Spleen (tissue), 11 donors: ENCODE measurements at regions not wholly inside any gene's neighbourhood (a gene's known extent, or its start where the extent isn't known, plus 50 kb on each side); places are given as distances from the start of the nearest gene placed in this dataset.

Experiments
- DNase-seq: peaks from one replicate; pipeline ENCODE4 v3.0.0-alpha.2; 2020
- H3K27ac ChIP-seq, 8 donors: fragments of 200-600 bp; sonication (generic) in 7 of 8; 1 replicate in 4 of 8; 2 replicates in 4 of 8; pipeline versions ENCODE4 v1.5.0 to v1.8.0; 2016 to 2021; ENCODE audit warnings: inconsistent platforms in 4 of 8, mild to moderate bottlenecking in 4 of 8, moderate library complexity in 1 of 8
- H3K27me3 ChIP-seq, 7 donors: fragments of 200-600 bp; sonication (generic) in 6 of 7; replicated peaks in 1 of 7; 1 replicate in 4 of 7; 2 replicates in 3 of 7; pipeline versions ENCODE4 v1.5.0 to v1.8.0; 2016 to 2021; ENCODE audit warnings: inconsistent platforms in 3 of 7, mild to moderate bottlenecking in 1 of 7
- H3K36me3 ChIP-seq, 6 donors: fragments of 200-600 bp; sonication (generic) in 5 of 6; 1 replicate in 4 of 6; 2 replicates in 2 of 6; pipeline versions ENCODE4 v1.5.0 to v1.8.0; 2016 to 2021; ENCODE audit warnings: inconsistent platforms in 2 of 6
- H3K4me1 ChIP-seq, 6 donors: fragments of 200-600 bp; sonication (generic) in 5 of 6; 1 replicate in 3 of 6; 2 replicates in 3 of 6; pipeline versions ENCODE4 v1.5.0 to v1.8.0; 2016 to 2021; ENCODE audit warnings: inconsistent platforms in 3 of 6
- H3K4me3 ChIP-seq, 8 donors: fragments of 200-600 bp; sonication (generic) in 7 of 8; 1 replicate in 4 of 8; 2 replicates in 4 of 8; pipeline versions ENCODE4 v1.5.0 to v1.8.0; 2016 to 2021; ENCODE audit warnings: inconsistent platforms in 4 of 8, mild to moderate bottlenecking in 4 of 8, moderate library complexity in 2 of 8
- H3K9me3 ChIP-seq, 8 donors: fragments of 200-600 bp; sonication (generic) in 7 of 8; 1 replicate in 4 of 8; 2 replicates in 4 of 8; pipeline versions ENCODE4 v1.5.0 to v1.8.0; 2016 to 2021; ENCODE audit warnings: inconsistent platforms in 4 of 8
- POLR2A ChIP-seq, 3 donors: fragments of 450-650 bp; IDR thresholded peaks; one replicate each; pipeline ENCODE4 v1.5.1; 2017; ENCODE audit warnings: antibody characterized with exemption in 3 of 3, mild to moderate bottlenecking in 1 of 3
- POLR2AphosphoS5 ChIP-seq, 3 donors: sonication (generic); formaldehyde crosslinking; IDR thresholded peaks; one replicate each; pipeline ENCODE4 v1.5.1; 2017; ENCODE audit warnings: antibody characterized with exemption in 3 of 3
- WGBS, 5 donors: extraction: QIAGEN DNeasy Blood & Tissue Kit in 3 of 5; methylation state at CpG; one replicate each; pipeline versions ENCODE4 v1.1.5 to v1.1.7; 2013 to 2018; 5-methylcytosine and 5-hydroxymethylcytosine counted together
- intact Hi-C: fragments of 100-400 bp; cut with DNase I; formaldehyde crosslinking; loops from one replicate; pipeline ENCODE4 v1.15.0; 2023; ENCODE audit warnings: low total_unique reads
- TF ChIP-seq, protein P1 (sequence below), 11 experiments: fragments of 200-600 bp in 7 of 11; fragments of 450-650 bp in 4 of 11; sonication (generic) in 4 of 11; IDR thresholded peaks in 8 of 11; conservative IDR thresholded peaks in 3 of 11; 1 replicate in 7 of 11; 2 replicates in 4 of 11; pipeline versions ENCODE4 v1.4.0 to v1.8.0; 2016 to 2021; ENCODE audit warnings: antibody characterized with exemption in 11 of 11, inconsistent platforms in 4 of 11, mild to moderate bottlenecking in 1 of 11
- donor health status: healthy with polysubstance abuse.
- donor health status: DM: no; HTN: no; CAD: no; lungs with moderate emphysema.
- donor health status: DM: no; HTN: no; CAD: no.
- donor health status: Bipolar disorder and iron deficiency.
- donor health status: healthy.
- donor health status: DM: no; HTN: no; CAD: no.
- donor health status: DM: yes; HTN: yes; CAD: no.

DNA sequence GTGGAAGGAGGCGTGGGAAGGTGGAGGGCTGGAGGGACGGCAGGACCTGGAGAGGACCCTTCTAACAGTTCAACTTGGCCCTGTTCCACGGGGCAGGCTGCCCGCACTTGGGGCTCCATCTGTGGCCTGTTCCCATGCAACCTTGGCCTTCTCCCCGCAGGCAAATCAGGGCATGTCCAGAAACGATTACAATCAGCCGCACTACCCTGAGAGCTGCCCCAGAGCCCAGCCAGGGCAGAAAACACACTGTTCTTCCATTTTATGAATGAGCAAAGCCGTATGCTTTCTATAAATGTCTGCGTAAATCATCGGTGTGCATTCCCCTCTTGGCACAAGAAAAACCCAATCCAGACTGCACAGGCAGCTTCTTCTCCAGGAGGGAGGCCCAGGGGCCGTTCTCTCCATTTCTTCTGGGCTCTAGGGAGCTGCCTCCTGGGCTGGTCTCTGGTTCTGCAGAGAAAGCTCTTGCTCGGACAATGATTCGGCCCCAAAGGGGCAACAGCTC, 228.7 kb downstream of the SOX9 start:
- Histone ChIP-seq H3K36me3 (no peaks in the 10 kb centered on the region), H3K27ac (no peak overlapping the region), H3K4me3 (no peak overlapping the region), H3K9me3 (peaks cover 0 to 13% (median 4%) of the 10 kb centered on the region in 8 donors), H3K4me1 (no peaks in the 10 kb centered on the region), H3K27me3 (peaks cover 0 to 60% (median 0%) of the 10 kb centered on the region in 7 donors)
- TF ChIP-seq POLR2AphosphoS5 (IDR thresholded peaks at IDR 0.05) (no peak), POLR2A (IDR thresholded peaks at IDR 0.05) (no peak)
- TF ChIP-seq, protein P1, sequence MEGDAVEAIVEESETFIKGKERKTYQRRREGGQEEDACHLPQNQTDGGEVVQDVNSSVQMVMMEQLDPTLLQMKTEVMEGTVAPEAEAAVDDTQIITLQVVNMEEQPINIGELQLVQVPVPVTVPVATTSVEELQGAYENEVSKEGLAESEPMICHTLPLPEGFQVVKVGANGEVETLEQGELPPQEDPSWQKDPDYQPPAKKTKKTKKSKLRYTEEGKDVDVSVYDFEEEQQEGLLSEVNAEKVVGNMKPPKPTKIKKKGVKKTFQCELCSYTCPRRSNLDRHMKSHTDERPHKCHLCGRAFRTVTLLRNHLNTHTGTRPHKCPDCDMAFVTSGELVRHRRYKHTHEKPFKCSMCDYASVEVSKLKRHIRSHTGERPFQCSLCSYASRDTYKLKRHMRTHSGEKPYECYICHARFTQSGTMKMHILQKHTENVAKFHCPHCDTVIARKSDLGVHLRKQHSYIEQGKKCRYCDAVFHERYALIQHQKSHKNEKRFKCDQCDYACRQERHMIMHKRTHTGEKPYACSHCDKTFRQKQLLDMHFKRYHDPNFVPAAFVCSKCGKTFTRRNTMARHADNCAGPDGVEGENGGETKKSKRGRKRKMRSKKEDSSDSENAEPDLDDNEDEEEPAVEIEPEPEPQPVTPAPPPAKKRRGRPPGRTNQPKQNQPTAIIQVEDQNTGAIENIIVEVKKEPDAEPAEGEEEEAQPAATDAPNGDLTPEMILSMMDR (IDR thresholded peaks at IDR 0.05 in 8 of 11, conservative IDR thresholded peaks at IDR 0.05 in 3 of 11): no peak
- DNase-seq: no peak
- WGBS, 5 donors: 75 to 87% (median 77%) methylated on average over 12 to 13 of the region's 13 CpGs
- intact Hi-C loops: no loop called here

DNA sequence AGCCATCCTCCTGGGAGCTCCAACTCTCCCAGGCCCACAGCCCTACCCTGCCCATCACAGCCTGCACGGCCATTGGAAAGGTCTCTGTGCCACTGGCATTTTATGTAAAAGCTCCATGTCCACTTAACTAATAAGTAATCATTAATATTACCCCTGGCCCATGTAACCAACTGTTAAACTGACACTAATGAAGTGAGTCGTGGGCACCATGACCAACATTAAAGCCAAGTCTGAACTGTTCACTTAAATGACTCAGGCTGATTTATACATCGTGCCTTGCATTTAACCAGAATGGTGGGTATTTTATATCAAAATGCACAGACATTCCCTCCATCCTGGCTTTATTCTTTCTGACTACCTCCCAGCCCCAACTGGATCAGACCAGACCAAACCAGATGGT, 229.3 kb downstream of the SOX9 start:
- Histone ChIP-seq H3K4me3 (no peak overlapping the region), H3K36me3 (no peaks in the 10 kb centered on the region), H3K4me1 (no peaks in the 10 kb centered on the region), H3K27ac (no peak overlapping the region), H3K9me3 (peaks cover 0 to 19% (median 5%) of the 10 kb centered on the region in 8 donors), H3K27me3 (peaks cover 0 to 55% (median 0%) of the 10 kb centered on the region in 7 donors)
- WGBS, 5 donors: 67 to 98% (median 89%) methylated on average over 3 of the region's 3 CpGs
- TF ChIP-seq, protein P1 (IDR thresholded peaks at IDR 0.05 in 8 of 11, conservative IDR thresholded peaks at IDR 0.05 in 3 of 11): no peak
- TF ChIP-seq POLR2A (IDR thresholded peaks at IDR 0.05): no peak
- no peak for TF ChIP-seq POLR2AphosphoS5 (IDR thresholded peaks at IDR 0.05)
- intact Hi-C loops: no loop called here
- DNase-seq: no peak

DNA sequence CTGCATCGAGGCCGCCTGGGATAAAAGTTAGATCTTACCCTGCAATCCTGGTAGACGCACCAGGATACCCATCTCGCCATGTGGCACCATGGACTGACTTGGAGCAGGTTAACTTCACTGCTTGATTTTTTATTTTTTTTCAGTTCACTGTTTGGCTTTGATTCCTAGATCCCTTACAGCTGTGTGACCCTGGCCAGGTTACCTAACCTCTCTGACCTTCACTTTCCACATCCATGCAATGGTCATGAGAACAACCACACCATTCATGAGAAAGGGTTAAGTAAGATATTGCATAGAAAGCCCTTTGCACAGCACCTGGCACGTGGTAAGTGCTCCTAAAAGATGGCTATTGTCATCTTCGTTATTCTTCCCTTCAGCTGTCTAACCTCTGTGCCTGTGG, 230.5 kb downstream of the SOX9 start:
- WGBS, 5 donors: 78 to 83% (median 81%) methylated on average over 6 of the region's 6 CpGs
- Histone ChIP-seq H3K4me1 (no peaks in the 10 kb centered on the region), H3K27me3 (peaks cover 0 to 44% (median 0%) of the 10 kb centered on the region in 7 donors), H3K4me3 (no peak overlapping the region), H3K27ac (no peak overlapping the region), H3K9me3 (peaks cover 0 to 32% (median 12%) of the 10 kb centered on the region in 8 donors), H3K36me3 (no peaks in the 10 kb centered on the region)
- intact Hi-C loops: no loop called here
- no peak for DNase-seq
- TF ChIP-seq POLR2A (IDR thresholded peaks at IDR 0.05) (no peak), POLR2AphosphoS5 (IDR thresholded peaks at IDR 0.05) (no peak)
- TF ChIP-seq, protein P1 (IDR thresholded peaks at IDR 0.05 in 8 of 11, conservative IDR thresholded peaks at IDR 0.05 in 3 of 11): no peak

DNA sequence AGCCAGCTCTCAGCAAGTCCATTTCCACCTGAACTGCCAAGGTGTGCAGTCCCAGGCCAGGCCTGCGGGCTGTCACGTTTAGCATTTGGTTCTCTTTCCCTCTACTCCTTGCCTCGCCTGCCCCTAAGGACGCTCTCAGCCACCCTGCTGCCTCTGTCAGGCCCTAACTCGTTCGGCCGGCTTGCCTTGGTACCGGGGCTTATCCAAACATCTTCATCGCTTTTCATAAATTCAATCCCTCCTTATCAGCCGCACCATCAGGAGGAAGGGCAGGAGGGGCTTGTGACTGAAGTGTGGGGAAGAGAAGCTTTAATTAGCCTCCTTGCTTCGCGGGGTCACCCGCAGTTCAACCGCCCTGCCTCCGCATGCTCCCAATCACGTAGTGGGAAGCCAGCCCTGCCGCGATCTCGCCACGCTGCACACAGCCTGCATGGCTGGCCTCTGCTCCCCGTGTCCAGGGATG, 231.1 kb downstream of the SOX9 start:
- peaks cover 0 to 34% (median 12%) of the 10 kb centered on the region in 8 donors for H3K9me3 ChIP-seq
- H3K27ac ChIP-seq: no peak overlapping the region
- no peak overlapping the region for H3K4me3 ChIP-seq
- H3K36me3 ChIP-seq: no peaks in the 10 kb centered on the region
- WGBS, 5 donors: 28 to 40% (median 38%) methylated on average over 20 to 21 of the region's 21 CpGs
- intact Hi-C loops: no loop called here
- DNase-seq: no peak
- H3K4me1 ChIP-seq: no peaks in the 10 kb centered on the region
- H3K27me3 ChIP-seq: peaks cover 0 to 39% (median 0%) of the 10 kb centered on the region in 7 donors
- TF ChIP-seq, protein P1 (IDR thresholded peaks at IDR 0.05 in 8 of 11, conservative IDR thresholded peaks at IDR 0.05 in 3 of 11): no peak
- TF ChIP-seq POLR2A (IDR thresholded peaks at IDR 0.05) (no peak), POLR2AphosphoS5 (IDR thresholded peaks at IDR 0.05) (no peak)
